IgD-negative memory B cell (primary cell): ENCODE measurements at regions not wholly inside any gene's neighbourhood (a gene's known extent, or its start where the extent isn't known, plus 50 kb on each side); places are given as distances from the start of the nearest gene placed in this dataset.

Experiments
- H3K27ac Mint-ChIP-seq, 3 donors: one replicate each; pipeline ENCODE4 v1.8.0; 2020 to 2022; ENCODE audit warnings: mild to moderate bottlenecking in 3 of 3, mixed read lengths in 3 of 3, moderate library complexity in 1 of 3
- H3K27me3 Mint-ChIP-seq: one replicate; pipeline ENCODE4 v1.8.0; 2021; ENCODE audit warnings: mixed read lengths
- H3K36me3 Mint-ChIP-seq: one replicate; pipeline ENCODE4 v1.8.0; 2020; ENCODE audit warnings: mild to moderate bottlenecking, mixed read lengths
- H3K4me1 Mint-ChIP-seq, 3 donors: one replicate each; pipeline ENCODE4 v1.8.0; 2020 to 2022; ENCODE audit warnings: mixed read lengths in 3 of 3, mild to moderate bottlenecking in 1 of 3
- H3K4me3 Mint-ChIP-seq, 4 donors: one replicate each; pipeline ENCODE4 v1.8.0; 2020 to 2022; ENCODE audit warnings: mild to moderate bottlenecking in 4 of 4, mixed read lengths in 4 of 4, moderate library complexity in 3 of 4
- H3K9me3 Mint-ChIP-seq, 3 donors: one replicate each; pipeline ENCODE4 v1.8.0; 2020 to 2021; ENCODE audit warnings: mixed read lengths in 3 of 3, mild to moderate bottlenecking in 1 of 3

- no peak overlapping the region for H3K27ac Mint-ChIP-seq
- H3K4me3 Mint-ChIP-seq = no peak overlapping the region
Measured at GRCh38 chr6:44594481-44594880, 207.0 kb downstream of the CDC5L start.

GRCh38 chr6:44598679-44599078 is 211.2 kb downstream of the CDC5L start:
- Mint-ChIP-seq H3K4me3 (peak overlapping the region in 1 of 4 donors; percentile 54), H3K36me3 (peaks cover 2% of the 10 kb centered on the region)

More at GRCh38 chr6:44594481-44594880, 207.0 kb downstream of the CDC5L start:
- Mint-ChIP-seq H3K27me3 (peaks cover 9% of the 10 kb centered on the region), H3K36me3 (peaks cover 2% of the 10 kb centered on the region), H3K9me3 (no peaks in the 10 kb centered on the region), H3K4me1 (peaks cover 0 to 3% (median 0%) of the 10 kb centered on the region in 3 donors)

GRCh38 chr6:44599672-44600071 is 212.2 kb downstream of the CDC5L start:
- no peaks in the 10 kb centered on the region for H3K9me3 Mint-ChIP-seq
- H3K27me3 Mint-ChIP-seq = peaks cover 5% of the 10 kb centered on the region
- peaks cover 0 to 4% (median 0%) of the 10 kb centered on the region in 3 donors for H3K4me1 Mint-ChIP-seq
- no peak overlapping the region for H3K27ac Mint-ChIP-seq
- H3K36me3 Mint-ChIP-seq = peaks cover 2% of the 10 kb centered on the region
- no peak overlapping the region for H3K4me3 Mint-ChIP-seq

More at GRCh38 chr6:44598679-44599078, 211.2 kb downstream of the CDC5L start:
- no peaks in the 10 kb centered on the region for H3K9me3 Mint-ChIP-seq
- H3K27ac Mint-ChIP-seq = no peak overlapping the region
- peaks cover 5% of the 10 kb centered on the region for H3K27me3 Mint-ChIP-seq
- peaks cover 0 to 4% (median under 1%) of the 10 kb centered on the region in 3 donors for H3K4me1 Mint-ChIP-seq

GRCh38 chr6:44603044-44603686 is 215.7 kb downstream of the CDC5L start:
- H3K4me1 Mint-ChIP-seq = peaks cover 0 to 4% (median 0%) of the 10 kb centered on the region in 3 donors
- no peaks in the 10 kb centered on the region for H3K9me3 Mint-ChIP-seq
- H3K4me3 Mint-ChIP-seq = no peak overlapping the region
- peaks cover 3% of the 10 kb centered on the region for H3K27me3 Mint-ChIP-seq
- peaks cover 2% of the 10 kb centered on the region for H3K36me3 Mint-ChIP-seq
- H3K27ac Mint-ChIP-seq = no peak overlapping the region

- Mint-ChIP-seq H3K27ac (no peak overlapping the region), H3K4me1 (no peaks in the 10 kb centered on the region), H3K9me3 (no peaks in the 10 kb centered on the region), H3K27me3 (peaks cover 2% of the 10 kb centered on the region), H3K36me3 (no peaks in the 10 kb centered on the region), H3K4me3 (no peak overlapping the region)
Measured at GRCh38 chr6:44606504-44606903, 219.0 kb downstream of the CDC5L start.

GRCh38 chr6:44606976-44607375 is 219.5 kb downstream of the CDC5L start:
- Mint-ChIP-seq H3K9me3 (no peaks in the 10 kb centered on the region), H3K4me3 (no peak overlapping the region), H3K4me1 (no peaks in the 10 kb centered on the region), H3K36me3 (no peaks in the 10 kb centered on the region), H3K27ac (no peak overlapping the region), H3K27me3 (peaks cover 2% of the 10 kb centered on the region)

- Mint-ChIP-seq H3K27me3 (peaks cover 2% of the 10 kb centered on the region), H3K9me3 (no peaks in the 10 kb centered on the region), H3K4me1 (no peaks in the 10 kb centered on the region), H3K4me3 (no peak overlapping the region), H3K27ac (no peak overlapping the region), H3K36me3 (no peaks in the 10 kb centered on the region)
Measured at GRCh38 chr6:44608175-44608574, 220.7 kb downstream of the CDC5L start.

- no peak overlapping the region for H3K4me3 Mint-ChIP-seq
- H3K4me1 Mint-ChIP-seq = no peaks in the 10 kb centered on the region
- no peaks in the 10 kb centered on the region for H3K9me3 Mint-ChIP-seq
- H3K36me3 Mint-ChIP-seq = no peaks in the 10 kb centered on the region
- peaks cover 2% of the 10 kb centered on the region for H3K27me3 Mint-ChIP-seq
- no peak overlapping the region for H3K27ac Mint-ChIP-seq
Measured at GRCh38 chr6:44609051-44609612, 221.6 kb downstream of the CDC5L start.

- H3K4me1 Mint-ChIP-seq = peaks cover 0 to 1% (median 0%) of the 10 kb centered on the region in 3 donors
- H3K36me3 Mint-ChIP-seq = peaks cover 3% of the 10 kb centered on the region
- H3K4me3 Mint-ChIP-seq = no peak overlapping the region
- no peak overlapping the region for H3K27ac Mint-ChIP-seq
- peaks cover 6% of the 10 kb centered on the region for H3K27me3 Mint-ChIP-seq
- peaks cover 0 to 1% (median 0%) of the 10 kb centered on the region in 3 donors for H3K9me3 Mint-ChIP-seq
Measured at GRCh38 chr6:44614396-44614795, 226.9 kb downstream of the CDC5L start.

GRCh38 chr6:44615621-44616020 is 228.1 kb downstream of the CDC5L start:
- H3K27me3 Mint-ChIP-seq = peaks cover 4% of the 10 kb centered on the region
- H3K27ac Mint-ChIP-seq = no peak overlapping the region
- peaks cover 3% of the 10 kb centered on the region for H3K36me3 Mint-ChIP-seq
- H3K4me3 Mint-ChIP-seq = no peak overlapping the region
- peaks cover 0 to 1% (median 0%) of the 10 kb centered on the region in 3 donors for H3K9me3 Mint-ChIP-seq
- H3K4me1 Mint-ChIP-seq = peaks cover 0 to 1% (median 0%) of the 10 kb centered on the region in 3 donors

GRCh38 chr6:44617416-44617815 is 229.9 kb downstream of the CDC5L start:
- Mint-ChIP-seq H3K4me1 (peaks cover 0 to 1% (median 0%) of the 10 kb centered on the region in 3 donors), H3K36me3 (peaks cover 3% of the 10 kb centered on the region), H3K27me3 (peaks cover 8% of the 10 kb centered on the region), H3K27ac (no peak overlapping the region), H3K9me3 (peaks cover 0 to 1% (median 0%) of the 10 kb centered on the region in 3 donors), H3K4me3 (no peak overlapping the region)

GRCh38 chr6:44618371-44618770 is 230.9 kb downstream of the CDC5L start:
- Mint-ChIP-seq H3K27ac (no peak overlapping the region), H3K9me3 (peaks cover 0 to 1% (median 0%) of the 10 kb centered on the region in 3 donors), H3K27me3 (peaks cover 8% of the 10 kb centered on the region), H3K4me3 (no peak overlapping the region), H3K36me3 (peaks cover 3% of the 10 kb centered on the region), H3K4me1 (peaks cover 5 to 9% (median 7%) of the 10 kb centered on the region in 3 donors)

GRCh38 chr6:44620922-44621321 is 233.4 kb downstream of the CDC5L start:
- Mint-ChIP-seq H3K27ac (no peak overlapping the region), H3K4me1 (peaks cover 4 to 11% (median 7%) of the 10 kb centered on the region in 3 donors), H3K36me3 (peaks cover 4% of the 10 kb centered on the region), H3K27me3 (peaks cover 9% of the 10 kb centered on the region), H3K9me3 (no peaks in the 10 kb centered on the region), H3K4me3 (no peak overlapping the region)

- Mint-ChIP-seq H3K27ac (no peak overlapping the region), H3K9me3 (no peaks in the 10 kb centered on the region), H3K27me3 (peaks cover 9% of the 10 kb centered on the region), H3K4me3 (no peak overlapping the region), H3K36me3 (peaks cover 4% of the 10 kb centered on the region), H3K4me1 (peaks cover 5 to 11% (median 7%) of the 10 kb centered on the region in 3 donors)
Measured at GRCh38 chr6:44621846-44622245, 234.3 kb downstream of the CDC5L start.

GRCh38 chr6:44622555-44622954 is 235.0 kb downstream of the CDC5L start:
- H3K27me3 Mint-ChIP-seq = peaks cover 9% of the 10 kb centered on the region

GRCh38 chr6:44622956-44623355 is 235.4 kb downstream of the CDC5L start:
- Mint-ChIP-seq H3K27ac (peak overlapping the region in 1 of 3 donors; percentile 41), H3K9me3 (no peaks in the 10 kb centered on the region), H3K4me3 (no peak overlapping the region), H3K4me1 (peaks cover 5 to 11% (median 9%) of the 10 kb centered on the region in 3 donors), H3K27me3 (peaks cover 9% of the 10 kb centered on the region), H3K36me3 (peaks cover 4% of the 10 kb centered on the region)

More at GRCh38 chr6:44622555-44622954, 235.0 kb downstream of the CDC5L start:
- no peaks in the 10 kb centered on the region for H3K9me3 Mint-ChIP-seq
- H3K4me1 Mint-ChIP-seq = peaks cover 5 to 11% (median 8%) of the 10 kb centered on the region in 3 donors
- peaks cover 4% of the 10 kb centered on the region for H3K36me3 Mint-ChIP-seq
- no peak overlapping the region for H3K27ac Mint-ChIP-seq
- no peak overlapping the region for H3K4me3 Mint-ChIP-seq
